ENCODE measurements at regions not wholly inside any gene's neighbourhood (a gene's known extent, or its start where the extent isn't known, plus 50 kb on each side); places are given as distances from the start of the nearest gene placed in this dataset.

DNA sequence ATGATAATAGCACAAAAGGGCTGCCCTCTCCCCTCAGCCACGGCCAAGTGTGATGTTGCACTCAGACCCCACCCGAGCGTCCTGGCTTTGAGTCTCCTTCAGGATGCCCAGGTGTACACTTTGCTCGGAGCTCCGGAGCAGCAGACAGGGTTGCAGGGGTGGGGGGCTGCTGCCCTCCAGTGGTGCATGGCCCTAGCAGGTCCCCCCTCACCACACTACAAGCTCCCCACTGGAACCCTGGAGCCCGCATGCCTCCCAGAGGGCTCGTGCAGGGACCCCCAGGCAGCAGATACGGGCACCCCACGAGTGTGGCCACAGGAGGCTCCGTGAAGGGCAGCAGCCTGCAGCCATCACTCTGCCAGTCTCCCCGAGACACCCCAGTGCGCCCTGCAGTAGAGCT is 69.9 kb upstream of the C14orf180 start:
- no peak for DNase-seq (ENCODE audit: low read depth in 1 of 2, low spot score in 1 of 2)

DNA sequence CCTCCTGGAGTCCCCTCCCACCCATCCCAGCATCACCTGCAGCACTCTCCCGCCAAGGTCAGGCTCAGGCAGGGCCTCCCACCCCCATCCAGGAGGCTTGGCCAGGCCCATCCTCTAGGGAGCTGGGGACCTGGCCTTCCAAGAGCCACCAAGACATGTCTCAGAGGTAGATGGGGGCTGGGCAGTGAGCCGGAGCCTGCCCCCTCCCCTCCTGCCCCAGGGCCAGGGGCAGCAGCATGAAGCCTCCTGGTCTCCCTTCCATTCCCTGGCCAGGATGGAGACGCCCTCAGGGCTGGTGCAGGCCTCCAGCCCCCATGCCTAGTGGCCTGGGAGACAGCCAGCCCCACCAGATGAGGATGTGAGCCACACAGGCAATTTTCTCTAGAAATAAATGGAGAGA is 69.3 kb upstream of the C14orf180 start:
- DNase-seq (ENCODE audit: low read depth in 1 of 2, low spot score in 1 of 2) = no peak

DNA sequence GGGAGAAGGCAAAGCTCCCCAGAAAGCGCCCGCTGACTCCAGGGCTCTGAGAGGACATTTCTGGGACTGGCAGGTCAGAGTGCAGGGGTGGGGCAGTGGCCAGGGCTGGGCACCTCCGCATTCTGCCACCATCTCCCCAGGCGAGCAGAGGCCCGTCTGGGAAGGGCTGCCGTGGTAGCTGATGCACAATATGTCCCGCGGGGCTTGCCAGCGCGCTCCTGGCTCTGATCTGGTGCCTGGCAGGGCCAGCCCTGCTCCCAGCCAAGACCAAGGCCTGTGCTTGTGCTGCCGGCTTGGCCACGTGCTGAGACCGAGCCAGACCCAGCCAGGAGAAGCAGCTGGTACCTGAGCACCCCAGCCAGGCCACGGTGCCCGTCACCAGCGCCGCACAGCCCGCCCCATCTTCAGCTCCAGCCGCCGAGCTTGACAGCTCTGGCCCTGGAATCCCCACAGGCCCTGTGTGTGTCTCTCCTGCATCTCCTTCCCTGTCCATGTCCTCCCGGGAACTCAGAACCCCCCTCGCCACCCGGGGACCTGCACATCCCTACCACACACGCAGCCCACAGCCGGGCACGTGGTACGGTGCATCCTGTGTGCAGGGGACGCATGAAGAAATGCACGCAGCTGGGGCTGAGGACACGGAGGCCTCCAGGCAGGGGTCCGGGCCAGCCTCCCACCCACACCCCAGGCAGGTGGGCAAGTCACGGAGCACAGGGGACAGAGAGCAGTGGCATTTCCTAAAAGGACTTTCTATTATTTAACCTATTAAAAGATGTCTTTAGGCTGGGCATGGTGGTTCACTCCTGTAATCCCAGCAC is 68.6 kb upstream of the C14orf180 start:
- DNase-seq (ENCODE audit: low read depth in 1 of 2, low spot score in 1 of 2) = no peak

DNA sequence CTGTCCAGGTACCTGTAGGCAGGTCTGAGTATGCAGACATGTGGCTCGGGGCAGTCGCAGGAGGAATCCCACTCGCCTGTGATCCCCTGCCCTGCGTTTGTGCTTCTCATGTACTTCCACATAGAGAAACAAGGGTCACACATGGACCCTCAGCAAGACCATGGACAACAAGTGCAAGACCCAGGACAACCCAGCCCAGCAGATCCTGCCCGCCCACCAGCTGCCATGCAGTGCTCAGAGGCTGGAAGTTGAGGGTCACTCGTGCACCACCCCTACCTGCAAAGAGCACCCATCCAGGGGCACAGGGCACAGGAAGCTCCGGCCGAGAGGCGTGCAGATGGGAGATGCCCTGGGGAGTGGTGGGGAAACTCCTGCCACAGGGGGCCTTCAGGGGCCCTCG is 67.5 kb upstream of the C14orf180 start:
- no peak for DNase-seq (ENCODE audit: low read depth in 1 of 2, low spot score in 1 of 2)

DNA sequence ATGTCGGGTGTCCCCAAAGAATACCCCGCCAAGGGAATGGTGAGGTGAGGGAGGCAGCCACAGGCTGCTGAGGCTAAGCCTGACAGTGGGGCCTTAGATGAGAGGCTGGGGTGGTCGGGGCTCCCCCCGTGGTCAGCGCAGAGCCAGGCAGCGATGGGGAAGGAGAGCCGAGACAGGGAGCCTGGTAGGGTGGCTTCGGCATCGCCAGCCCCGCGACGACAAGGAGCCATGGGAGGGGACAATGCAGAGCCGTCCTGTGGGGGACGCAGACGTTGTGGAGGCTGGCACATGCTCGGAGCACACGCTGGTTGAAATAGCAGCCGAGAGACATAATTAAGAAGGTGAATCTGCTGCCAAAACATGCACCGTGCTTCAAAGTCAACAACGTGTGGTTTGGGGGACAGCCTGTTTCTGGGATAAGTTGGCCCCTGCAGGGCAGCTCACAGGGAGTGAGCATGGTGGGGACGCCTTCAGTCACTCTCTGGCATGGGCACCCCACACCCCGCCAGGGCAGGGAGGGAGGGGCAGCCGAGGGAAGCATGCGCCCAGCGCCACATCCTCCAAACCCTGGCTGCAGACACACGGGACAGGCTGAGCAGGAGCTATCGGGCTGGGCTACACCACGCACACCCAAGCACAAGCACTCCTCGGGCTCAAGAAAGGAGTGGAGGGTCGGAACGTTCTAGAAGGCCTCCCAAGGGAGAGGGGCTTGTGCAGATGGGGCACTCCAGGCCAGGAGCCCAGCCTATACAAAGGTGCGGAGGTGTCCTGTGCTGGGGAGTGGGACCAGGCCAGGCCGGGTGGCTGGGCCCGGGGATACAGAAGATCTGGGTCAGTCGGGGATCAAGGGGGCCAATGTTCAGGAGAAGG is 66.6 kb upstream of the C14orf180 start:
- no peak for DNase-seq (ENCODE audit: low read depth in 1 of 2, low spot score in 1 of 2)

DNA sequence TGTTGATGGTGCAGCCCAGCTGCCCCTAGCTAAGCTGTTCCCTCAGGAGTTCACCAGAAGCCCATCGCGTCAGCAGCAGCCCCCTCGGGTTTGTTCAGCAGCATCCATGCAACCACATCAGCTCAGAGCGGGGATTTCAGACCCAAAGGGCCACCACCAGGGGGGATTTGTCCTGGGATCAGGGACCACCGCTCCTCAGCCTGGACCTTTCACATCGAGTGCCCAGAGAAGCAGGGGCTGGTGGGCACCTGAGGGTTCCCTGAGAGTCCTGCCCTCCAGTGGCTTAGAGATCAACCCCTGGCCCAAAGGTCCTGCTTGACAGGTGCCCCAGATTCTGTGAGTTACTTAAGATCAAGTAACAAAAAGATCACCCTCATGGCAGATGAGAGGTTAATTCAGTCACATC is 65.9 kb upstream of the C14orf180 start:
- DNase-seq (ENCODE audit: low read depth in 1 of 2, low spot score in 1 of 2) = no peak

DNA sequence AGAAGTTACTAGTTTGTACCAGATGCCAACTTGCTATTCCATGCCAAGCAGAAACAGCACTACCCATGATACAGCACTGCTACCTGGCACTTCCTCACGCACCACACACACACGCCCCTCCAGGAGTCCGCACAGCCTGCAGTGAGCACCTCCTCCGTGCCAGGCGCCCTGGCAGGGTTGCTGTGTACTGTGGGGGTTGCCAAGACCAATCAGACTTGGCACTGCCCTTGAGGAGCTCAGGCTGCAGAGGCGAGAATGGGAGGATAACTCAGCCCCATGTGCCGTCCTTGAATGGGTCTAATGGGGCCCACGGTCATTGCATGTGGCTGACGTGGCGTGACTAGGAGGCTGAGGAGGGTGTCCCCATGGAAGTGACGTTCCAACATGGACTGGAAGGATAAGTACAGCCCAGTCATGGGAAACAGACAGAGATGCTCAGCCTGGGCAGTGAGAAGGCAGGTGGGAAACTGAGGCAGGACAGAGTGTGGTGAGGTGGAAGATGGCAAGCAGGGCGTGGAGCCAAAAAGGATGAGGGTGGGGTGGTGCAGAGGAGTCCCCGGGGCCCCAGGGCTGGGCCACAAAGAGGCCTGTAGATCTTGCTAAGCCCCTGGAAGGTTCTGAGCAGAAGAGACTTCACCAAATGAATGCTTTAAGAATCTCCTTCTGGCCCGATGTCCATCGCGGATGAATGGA is 65.3 kb upstream of the C14orf180 start:
- no peak for DNase-seq (ENCODE audit: low read depth in 1 of 2, low spot score in 1 of 2)

DNA sequence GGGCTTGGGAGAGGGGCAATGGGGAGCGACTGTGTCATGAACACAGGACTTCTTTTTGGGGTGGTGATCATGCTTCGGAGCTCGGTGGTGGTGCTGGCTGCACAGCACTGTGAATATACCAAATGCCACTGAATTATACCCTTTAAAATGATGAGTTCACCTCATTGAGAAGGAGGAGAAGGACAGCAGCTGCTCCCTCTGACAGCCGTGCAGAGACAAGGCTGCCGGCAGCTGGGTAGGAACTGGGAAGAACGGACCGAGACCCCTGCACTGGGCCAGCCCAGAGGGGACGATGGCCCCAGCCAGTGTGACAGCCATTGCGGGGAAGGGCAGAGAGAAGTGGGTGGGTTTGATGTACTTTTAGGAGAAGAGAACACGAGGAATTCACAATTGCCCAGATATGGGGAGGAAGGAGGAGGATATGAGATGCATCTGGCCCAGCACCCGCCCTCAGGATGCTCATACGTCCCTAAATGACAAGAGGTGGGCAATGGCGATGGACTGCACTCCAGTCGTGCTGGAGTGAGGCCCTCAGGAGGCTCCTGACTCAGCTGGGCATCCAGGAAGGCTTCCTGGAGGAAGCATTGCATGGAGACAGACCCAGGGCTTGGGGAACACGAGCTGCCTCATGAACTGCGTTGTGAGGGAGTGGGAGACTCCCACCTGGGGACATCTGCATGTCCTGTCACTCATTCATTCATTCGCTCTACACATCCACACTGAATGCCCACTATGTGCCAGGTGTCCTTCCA is 64.3 kb upstream of the C14orf180 start:
- DNase-seq (ENCODE audit: low read depth in 1 of 2, low spot score in 1 of 2) = no peak

DNA sequence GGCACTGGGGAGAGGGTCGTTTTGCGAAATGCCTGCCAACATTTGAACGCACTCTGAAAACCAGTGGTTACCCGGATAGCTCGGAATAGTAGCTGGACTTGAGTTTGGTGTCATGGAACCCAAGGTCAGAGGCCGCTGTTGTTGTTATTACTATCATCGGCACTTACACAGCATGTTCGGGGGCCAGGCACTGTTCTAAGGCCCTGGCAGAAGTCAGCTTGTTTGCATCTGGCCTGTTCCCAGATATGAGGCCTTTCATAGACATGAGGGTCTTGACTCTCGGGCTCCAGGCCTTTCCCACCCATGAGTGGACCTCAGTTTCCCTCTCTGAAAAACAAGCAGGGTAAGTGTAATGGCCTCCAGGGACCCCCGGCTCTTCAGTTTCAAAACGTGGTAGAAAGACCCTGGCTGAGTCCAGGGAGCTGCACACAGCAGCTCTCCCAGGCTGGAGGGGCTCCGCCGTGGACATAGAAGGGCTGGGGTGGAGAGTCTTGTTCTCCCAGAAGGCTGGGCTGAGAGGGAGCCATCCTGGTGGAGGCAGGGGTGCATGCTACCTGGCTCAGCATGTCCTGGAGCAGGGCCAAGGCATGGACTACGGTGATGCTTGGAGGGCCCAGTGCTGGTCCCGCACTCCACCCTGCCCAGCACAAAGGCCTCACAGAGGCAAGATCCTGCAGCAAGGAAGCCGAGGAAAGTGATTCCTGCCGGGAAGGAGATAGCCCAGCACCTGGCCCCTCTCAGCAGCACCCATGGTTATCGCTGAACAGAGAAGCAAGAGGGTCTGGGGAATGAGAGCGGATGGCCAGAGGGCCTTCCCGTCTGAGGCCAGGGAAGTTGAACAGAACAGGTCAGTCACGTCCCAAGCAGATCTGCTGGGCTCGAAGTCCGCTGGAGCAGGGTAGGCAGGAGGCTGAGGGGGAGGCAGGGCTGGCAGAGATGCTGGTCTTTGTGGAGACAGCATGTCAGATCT is 63.5 kb upstream of the C14orf180 start:
- DNase-seq (ENCODE audit: low read depth in 1 of 2, low spot score in 1 of 2) = no peak

DNA sequence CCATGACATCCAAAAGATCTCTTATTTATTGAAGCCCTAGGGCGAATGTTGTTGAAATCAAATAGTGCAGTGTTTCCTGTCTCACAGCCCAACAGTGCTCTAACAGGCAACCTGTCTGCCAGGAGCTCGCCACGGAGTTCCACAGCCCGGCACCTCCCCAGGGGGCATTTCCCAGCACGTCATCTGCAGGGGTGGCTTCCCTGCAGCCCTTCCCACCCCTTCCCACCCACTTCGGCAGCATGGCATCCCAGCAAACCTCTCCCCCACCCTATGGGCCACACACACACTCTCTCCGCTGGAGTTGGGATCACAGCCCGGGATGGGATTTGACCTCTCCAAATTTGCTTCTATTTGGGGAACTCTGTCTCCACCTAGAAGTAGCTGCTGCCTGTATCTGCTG is 62.7 kb upstream of the C14orf180 start:
- DNase-seq (ENCODE audit: low read depth in 1 of 2, low spot score in 1 of 2) = no peak

DNA sequence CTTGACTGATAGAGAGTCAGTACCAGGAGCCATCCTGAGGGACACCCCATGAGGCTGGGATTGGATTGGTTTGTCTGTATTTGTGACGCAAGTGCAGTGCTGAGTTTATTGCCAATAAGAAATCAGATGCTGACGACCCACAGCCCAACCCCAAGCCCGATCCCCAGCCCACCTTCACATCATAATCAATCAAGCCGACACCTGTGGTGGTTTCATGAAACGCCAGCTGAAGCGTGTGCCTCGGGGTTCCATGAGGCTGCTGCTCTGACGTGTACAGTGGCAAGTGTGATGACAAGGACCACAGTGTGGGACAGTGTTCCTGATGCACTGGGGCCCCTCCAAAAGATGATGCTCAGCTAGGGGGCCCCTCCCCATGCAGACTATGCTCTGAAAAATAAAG is 62.1 kb upstream of the C14orf180 start:
- no peak for DNase-seq (ENCODE audit: low read depth in 1 of 2, low spot score in 1 of 2)

DNA sequence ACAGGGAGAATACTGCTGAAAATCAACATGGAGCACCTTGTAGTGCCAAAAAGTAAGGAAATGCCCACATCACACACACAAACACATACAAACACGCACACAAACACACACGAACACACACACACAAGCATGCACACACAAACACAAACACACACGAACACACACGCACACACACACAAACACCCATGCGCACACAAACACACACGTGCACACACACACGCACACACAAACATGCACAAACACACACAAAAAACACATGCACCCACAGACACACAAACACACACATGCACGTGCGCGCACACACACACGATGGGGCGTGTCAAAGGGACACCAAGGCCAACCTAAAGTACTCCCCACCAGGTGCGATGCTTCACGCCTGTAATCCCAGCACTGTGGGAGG is 61.7 kb upstream of the C14orf180 start:
- DNase-seq (ENCODE audit: low read depth in 1 of 2, low spot score in 1 of 2) = no peak

DNA sequence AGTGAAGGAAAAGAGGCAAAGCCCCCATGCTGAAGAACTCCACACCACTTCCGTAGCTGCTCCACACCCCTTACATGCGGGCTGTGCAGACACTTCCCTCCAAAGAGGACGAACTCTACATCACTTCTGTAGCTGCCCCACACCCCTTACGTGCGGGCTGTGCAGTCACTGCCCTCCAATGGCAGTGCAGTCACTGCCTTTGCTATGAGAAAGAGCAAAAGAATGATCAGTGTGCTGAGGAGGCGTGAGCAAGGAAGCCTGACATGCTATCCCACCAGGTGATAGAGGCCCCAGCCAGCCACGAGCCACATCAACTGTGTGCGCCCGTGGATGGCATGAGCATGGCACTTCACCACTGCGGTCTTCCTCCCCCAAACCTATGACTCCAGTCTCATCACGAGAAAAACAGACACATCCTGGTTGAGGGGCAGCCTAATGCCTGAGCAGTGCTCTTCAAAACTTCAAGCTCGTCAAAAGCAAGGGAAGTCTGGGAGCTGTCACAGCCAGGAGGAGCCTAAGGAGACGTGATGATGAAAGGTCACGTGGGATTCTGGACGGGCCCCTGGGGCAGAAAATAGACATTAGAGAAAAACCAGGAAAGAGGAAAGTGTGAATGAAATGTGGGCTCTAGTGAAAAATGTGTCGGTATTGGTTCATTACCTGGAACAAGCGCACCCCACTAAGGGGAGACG is 60.8 kb upstream of the C14orf180 start:
- DNase-seq (ENCODE audit: low read depth in 1 of 2, low spot score in 1 of 2) = no peak

DNA sequence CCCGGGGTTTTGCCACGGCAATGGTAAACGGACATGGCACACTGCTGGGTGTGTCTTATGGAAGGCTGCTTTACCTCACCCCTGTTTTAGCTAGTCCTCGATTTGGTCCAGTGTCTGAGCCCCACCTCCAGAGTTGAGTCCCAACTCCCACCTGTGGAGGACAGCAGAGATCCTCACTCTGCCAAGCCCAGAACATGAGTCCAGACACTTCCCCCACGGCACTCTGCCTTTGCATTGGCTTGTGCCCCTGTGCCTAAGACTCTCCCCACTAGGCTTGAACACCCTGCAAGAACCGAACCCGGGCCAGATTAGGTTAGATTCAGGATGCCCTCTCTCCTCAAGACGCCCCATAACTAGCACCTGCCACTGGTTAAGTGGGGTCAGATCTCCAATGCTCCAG is 59.8 kb upstream of the C14orf180 start:
- no peak for DNase-seq (ENCODE audit: low read depth in 1 of 2, low spot score in 1 of 2)

DNA sequence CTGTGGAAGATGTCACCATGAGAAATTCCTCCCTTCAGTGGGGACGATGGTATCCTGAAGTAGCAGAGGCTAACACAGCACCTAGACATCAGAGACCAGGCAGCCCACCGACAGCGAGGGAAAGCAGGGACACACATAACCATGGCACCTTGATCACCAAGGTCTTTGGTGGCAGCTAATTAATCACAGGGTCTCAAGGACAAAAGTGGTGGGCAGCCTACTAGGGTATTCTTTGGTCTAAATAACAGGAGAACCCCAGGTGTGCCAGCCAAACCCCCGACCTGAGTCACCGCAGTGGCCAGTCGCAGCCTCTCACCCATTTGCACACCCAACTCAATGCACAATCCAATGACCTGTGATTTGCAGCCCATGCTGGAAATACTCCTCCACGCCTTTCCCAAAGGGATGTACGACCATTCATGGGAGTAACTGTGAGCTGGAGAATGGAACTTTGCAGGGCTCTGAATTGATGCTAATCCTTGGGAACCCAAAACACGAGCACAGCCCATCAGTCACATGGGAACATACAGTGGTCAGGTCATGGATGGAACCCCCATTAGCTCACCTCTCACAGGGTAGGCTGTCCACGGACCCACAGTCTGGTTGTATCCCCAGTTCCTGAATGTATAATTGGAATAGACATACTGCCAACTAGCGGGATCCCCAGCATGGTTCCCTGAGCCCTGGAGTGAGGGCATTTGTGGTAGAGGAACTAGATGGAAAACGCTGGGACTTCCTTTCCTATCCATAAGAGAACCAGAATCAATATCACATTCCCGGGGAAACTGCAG is 58.7 kb upstream of the C14orf180 start:
- DNase-seq (ENCODE audit: low read depth in 1 of 2, low spot score in 1 of 2) = no peak

DNA sequence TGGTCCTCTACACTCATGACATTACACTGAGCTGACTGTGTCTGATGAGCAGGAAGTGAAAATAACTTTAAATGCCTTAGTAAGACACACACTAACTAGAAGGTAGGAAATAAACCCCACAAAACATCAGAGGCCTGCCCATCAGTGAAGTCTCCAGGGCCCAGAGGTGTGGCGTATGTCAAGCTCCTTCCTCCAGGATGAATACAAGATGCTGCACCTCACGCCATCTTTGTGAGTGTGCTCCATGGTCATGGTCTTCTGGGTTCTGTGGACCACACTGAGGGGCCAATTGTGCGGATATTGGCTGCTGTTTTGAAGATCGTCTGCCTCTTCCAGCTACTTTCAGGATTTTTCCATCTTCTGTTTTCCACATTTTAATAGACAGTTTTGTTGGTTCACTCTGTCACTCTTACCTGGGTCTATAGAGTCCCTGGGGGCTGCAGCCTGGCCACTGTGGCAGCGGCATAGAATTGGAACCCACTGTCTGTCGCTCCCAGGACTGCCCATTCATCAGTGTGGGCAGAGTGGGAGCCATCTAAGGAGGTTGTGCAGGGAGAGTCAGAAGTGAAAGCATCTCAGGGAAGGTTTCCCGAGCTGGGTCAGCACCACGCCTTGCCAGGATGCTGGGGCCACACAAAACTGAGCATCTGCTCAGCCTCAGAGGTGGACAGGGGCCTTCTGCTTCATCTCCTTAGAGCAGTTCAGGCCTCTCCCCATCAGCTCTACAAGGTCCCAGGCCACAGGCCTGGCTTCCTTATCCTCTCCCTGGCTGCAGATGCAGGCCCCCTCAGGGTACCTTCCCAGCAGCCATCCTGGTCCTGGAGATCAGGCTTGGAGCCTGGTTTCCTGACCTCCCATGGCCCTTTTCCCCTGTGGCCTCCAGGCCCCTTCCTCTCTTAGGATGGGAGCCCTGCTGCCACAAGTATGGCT is 57.5 kb upstream of the C14orf180 start:
- DNase-seq (ENCODE audit: low read depth in 1 of 2, low spot score in 1 of 2) = no peak

DNA sequence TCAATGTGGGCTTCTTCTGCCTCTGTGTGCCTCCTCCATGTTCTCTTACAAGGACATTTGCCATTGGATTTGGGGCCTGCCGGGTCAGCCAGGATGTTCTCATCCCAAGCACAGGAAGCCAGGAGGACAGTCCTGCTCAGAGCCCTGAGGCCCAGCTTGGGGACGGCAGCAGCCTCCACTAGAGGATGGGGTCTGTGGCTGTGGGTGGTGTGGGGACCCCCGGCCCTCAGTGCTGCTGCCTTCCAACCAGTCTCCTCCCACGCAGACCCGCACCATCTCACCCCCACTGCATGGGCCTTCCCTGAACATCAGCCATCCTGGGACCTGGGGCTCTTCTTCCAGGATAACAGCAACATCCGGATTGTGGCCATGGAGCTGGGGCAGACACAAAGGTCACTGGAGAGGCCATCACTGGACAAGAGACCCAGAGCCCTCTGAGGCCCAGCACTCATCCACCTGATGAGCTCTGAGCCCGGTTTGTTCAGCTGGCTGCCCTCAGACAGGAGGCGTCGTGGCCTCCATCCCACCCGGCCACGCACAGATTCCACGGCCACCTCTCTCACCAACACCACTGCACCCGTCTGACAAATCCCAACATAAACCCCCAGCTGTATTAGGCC is 56.5 kb upstream of the C14orf180 start:
- no peak for DNase-seq (ENCODE audit: low read depth in 1 of 2, low spot score in 1 of 2)

All from activated CD4-positive, alpha-beta T cell treated with anti-CD3 and anti-CD28 coated beads, Interleukin-2, amount 50 U/mL, for 24 hours (primary cell).